GM12875 (cell line): ENCODE measurements at regions not wholly inside any gene's neighbourhood (a gene's known extent, or its start where the extent isn't known, plus 50 kb on each side); places are given as distances from the start of the nearest gene placed in this dataset.

Experiments
- H3K4me3 ChIP-seq: one replicate; pipeline ENCODE4 v1.5.1; 2011; ENCODE audit warnings: low read depth, low read length, control low read depth
- TF ChIP-seq, protein P1 (sequence below): IDR thresholded peaks from 2 replicates; pipeline ENCODE4 v1.5.1; 2011; ENCODE audit warnings: low read depth, mild to moderate bottlenecking, control low read depth, inconsistent platforms, low read length, moderate library complexity, borderline replicate concordance; ENCODE audit not compliant: insufficient read depth

- TF ChIP-seq, protein P1, sequence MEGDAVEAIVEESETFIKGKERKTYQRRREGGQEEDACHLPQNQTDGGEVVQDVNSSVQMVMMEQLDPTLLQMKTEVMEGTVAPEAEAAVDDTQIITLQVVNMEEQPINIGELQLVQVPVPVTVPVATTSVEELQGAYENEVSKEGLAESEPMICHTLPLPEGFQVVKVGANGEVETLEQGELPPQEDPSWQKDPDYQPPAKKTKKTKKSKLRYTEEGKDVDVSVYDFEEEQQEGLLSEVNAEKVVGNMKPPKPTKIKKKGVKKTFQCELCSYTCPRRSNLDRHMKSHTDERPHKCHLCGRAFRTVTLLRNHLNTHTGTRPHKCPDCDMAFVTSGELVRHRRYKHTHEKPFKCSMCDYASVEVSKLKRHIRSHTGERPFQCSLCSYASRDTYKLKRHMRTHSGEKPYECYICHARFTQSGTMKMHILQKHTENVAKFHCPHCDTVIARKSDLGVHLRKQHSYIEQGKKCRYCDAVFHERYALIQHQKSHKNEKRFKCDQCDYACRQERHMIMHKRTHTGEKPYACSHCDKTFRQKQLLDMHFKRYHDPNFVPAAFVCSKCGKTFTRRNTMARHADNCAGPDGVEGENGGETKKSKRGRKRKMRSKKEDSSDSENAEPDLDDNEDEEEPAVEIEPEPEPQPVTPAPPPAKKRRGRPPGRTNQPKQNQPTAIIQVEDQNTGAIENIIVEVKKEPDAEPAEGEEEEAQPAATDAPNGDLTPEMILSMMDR: no peak
Observed at GRCh38 chr2:147589127-147589526, 255.7 kb upstream of the ACVR2A start.

DNA sequence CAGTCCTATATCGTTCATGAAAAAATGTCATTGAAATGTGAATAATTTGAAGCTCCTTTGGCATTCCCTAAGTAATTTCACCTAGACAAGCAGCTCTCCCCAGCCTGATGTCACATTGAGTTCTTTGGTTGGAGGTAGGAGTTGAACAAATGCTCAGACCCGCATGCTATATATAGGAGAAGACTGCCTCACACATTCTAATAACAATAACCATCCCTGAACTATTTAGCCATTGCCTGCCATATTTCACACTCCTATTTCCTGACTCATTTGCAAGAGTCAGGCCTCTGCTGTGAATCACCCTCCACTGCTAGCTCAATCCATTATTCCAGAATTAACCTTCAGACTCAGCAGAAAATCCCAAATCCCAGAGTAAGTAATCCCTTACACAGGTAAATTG, 256.6 kb upstream of the ACVR2A start:
- TF ChIP-seq, protein P1: no peak
- H3K4me3 ChIP-seq: no peak overlapping the region

More at GRCh38 chr2:147589127-147589526, 255.7 kb upstream of the ACVR2A start:
- H3K4me3 ChIP-seq: no peak overlapping the region

- TF ChIP-seq, protein P1: no peak
- no peak overlapping the region for H3K4me3 ChIP-seq
Observed at GRCh38 chr2:147578529-147578928, 266.3 kb upstream of the ACVR2A start.

DNA sequence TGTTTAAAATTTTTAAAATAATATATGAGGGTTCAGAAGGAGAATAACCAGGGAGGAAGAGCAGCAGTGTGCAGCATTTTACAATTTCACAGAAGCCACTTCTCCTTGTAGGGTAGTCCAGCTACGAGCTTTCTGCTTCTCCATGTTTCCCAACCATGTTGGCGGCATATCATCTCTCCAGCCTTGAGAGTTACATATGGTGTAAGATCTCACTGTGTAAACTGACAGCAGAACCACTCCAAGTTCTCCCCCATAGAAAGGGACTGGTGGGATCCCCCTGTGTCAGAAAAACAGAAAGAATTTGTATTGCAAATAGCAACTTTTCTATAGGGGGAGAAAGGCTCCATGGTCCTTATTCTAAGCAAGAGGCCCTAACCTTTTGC, 266.8 kb upstream of the ACVR2A start:
- TF ChIP-seq, protein P1: no peak
- H3K4me3 ChIP-seq: no peak overlapping the region

DNA sequence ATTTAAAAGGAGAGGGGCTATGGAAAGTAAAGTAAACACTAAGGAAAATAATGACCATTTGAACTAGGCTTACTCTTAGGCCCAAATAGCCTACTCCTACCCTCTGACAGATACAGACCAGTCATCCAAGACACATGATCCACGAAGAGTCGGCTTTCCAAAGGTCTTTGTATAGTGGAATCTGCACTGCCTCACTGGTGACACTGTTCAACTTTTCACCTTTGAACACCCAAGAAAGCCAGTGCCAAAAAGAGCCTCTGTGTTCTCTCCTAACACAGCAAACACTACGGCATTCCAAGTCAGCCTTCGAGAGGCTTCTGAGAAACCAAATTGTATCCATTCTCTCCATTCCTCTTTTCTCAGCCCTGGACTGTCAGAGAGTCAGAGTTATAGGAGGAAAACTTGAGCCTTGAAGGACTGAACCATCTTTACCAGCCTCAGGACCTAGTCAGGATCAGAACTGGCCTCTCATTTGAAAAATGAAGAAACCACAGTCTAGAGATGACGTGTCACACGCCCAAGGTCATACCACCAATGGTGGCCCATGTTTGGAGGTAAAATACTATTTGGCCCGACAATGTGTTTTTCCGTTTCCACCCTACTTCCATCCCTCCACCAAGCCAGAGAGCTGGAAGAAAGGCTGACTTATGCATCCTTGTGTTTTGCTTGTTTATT, 267.4 kb upstream of the ACVR2A start:
- TF ChIP-seq, protein P1: no peak
- no peak overlapping the region for H3K4me3 ChIP-seq

DNA sequence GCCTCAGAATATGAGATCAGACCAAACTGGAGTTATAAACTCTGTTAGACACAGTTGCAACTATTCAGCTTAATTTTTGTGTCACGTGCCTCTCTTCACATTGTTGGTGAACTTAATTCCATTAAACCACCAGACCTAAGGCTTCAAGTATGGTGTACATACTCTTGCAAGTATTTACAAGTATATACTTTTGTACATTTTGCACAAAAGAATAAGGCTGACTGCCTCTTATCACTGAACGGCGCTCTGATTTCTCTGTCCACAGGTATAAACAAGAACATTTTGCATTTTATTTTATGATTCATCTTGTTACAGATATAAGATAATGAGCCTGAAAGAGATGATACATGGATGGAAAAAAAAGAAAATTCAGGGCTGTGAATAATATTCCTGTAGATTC, 269.7 kb upstream of the ACVR2A start:
- TF ChIP-seq, protein P1: no peak

GRCh38 chr2:147572622-147573021, 272.2 kb upstream of the ACVR2A start:
- TF ChIP-seq, protein P1: no peak
- no peak overlapping the region for H3K4me3 ChIP-seq

More for the DNA sequence above, 269.7 kb upstream of the ACVR2A start:
- no peak overlapping the region for H3K4me3 ChIP-seq
